Fibroblast of skin of back (primary cell): ENCODE measurements at regions not wholly inside any gene's neighbourhood (a gene's known extent, or its start where the extent isn't known, plus 50 kb on each side); places are given as distances from the start of the nearest gene placed in this dataset.
A peak's percentile ranks its signal among the peaks of the same experiment; 100 is the strongest.

ENCODE experiments used
- DNase-seq: peaks from one replicate; pipeline ENCODE4 v3.0.0-alpha.2; 2013

DNA sequence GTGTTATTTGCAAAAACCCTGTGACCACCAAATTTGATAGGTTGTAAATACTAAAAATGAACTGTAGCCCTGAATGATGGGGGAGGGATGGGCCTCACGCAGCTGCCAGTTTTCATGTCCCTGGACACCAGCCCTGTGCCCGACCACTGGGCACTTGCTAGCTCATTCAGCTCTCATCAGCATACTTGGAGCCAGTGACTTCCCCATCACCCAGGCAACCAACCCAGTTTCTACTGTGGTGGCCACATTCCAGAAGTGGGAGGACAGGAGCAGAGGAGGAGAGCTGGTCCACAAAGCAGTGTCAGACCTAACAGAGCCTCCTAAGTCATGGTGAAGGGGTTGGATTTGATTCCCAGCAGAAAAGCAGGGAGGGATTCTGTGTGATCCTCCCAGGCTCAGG lies 128.2 kb downstream of the CPEB2 start:
- DNase-seq = peak; percentile 40

DNA sequence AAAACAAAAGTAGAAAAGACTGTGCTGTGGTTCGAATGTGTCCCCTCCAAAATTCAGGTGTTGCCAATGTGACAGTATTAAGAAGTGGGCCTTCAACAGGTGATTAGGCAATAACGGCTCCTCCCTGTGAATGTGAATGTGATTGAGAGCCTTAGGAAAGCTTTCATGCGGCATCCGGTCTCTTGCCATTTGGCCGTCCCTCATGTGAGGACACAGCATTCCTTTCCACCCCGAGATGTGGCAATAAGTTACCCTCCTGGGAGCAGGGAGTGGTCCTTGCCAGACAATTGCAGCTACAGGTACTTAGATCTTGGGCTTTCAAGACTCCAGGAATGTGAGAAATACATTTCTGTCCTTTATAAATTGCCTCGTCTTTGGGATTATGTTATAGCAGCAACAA lies 129.3 kb downstream of the CPEB2 start:
- no peak for DNase-seq

DNA sequence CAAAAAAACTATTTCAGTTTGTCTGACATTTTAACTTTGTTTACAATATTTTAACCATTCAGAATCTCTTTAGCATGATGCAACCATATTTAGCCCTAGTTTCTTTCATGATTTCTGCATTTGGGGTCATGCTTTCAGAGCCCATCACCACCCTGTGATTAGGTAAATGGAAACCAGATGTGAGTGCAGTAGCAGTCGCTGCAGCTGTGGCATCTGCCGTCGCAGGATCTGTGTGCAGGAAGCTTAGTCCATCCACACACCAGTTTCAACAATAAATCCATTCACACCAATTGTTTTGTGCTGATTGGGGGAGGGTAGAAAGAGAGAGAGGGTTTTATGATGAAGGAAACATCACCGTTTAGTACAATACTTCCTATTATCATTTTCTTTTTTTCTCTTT lies 130.5 kb downstream of the CPEB2 start:
- peak; percentile 8 for DNase-seq

GRCh38 chr4:15139599-15139998 lies 137.3 kb downstream of the CPEB2 start:
- no peak for DNase-seq

DNA sequence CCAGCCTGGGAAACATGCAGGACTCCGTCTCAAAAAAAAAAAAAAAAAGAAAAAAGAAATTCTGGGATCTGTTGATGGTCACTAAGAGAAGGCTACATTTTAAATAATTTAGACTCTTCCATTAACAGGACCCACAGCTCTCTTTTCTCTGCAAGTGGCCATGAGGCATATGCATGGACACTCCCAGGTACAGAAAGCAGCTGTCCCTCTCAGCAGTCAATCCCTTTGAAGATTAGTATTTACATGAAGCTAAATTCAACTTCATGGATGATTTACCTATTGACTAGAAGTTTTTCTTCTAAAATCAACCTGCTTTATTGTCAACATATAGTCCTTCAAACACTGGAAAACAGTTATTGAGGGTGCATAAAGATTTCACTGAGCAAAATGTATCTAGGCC lies 139.9 kb downstream of the CPEB2 start:
- no peak for DNase-seq

DNA sequence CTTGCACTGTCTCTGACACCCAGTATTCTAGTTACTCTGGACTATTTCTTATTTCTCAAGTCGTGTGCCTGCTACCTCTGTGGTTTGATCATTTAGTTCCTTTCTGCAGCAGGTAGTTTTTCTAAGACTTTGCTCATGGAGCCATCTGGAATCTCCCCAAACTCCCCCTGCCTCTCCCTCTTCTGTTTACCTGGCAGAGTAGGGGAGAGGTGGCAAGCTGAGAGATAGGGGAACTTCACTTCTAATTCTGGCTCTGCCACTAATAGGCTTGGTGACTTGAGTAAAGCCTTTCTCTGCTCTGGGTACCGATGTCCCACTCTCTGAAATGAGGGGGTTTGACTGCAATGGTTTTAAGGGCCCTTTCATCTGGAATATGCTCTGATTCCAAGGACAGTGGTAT lies 141.3 kb downstream of the CPEB2 start:
- DNase-seq = no peak

DNA sequence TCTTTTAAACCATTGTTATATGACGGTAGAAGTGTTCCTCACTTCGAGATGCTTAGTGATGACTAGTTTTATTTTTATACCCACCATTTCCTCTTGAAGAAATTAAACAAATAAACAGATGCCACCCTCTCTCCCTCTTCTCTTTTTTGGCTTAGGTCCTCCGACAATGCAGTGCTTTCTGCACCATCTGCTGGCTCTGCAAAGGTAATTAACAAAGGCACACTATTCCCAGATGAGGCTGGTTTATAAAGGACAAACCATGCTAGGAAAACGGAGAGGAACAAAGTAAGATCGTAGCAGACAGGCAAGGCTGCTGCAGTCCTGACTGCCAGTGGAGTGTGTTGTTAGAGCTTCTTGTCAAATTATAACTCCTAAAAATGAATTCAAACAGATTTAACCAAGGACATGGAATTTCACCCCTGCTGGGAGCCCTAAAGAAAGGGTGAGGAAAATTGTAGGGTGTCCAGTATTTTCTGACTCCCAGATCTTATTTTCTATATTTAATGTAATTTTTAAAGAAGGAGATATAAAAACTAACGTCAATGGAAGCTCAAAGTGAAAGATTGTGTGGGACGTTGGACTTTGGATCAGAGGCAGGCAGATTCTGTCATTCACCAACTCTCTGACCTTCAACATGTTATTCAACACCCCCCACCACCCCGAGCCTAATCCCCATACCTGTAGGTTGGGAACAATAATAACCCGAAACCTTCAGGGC lies 142.1 kb downstream of the CPEB2 start:
- peak; percentile 14 for DNase-seq

- DNase-seq = no peak
These were observed 142.7 kb downstream of the CPEB2 start for GRCh38 chr4:15144967-15145295.

DNA sequence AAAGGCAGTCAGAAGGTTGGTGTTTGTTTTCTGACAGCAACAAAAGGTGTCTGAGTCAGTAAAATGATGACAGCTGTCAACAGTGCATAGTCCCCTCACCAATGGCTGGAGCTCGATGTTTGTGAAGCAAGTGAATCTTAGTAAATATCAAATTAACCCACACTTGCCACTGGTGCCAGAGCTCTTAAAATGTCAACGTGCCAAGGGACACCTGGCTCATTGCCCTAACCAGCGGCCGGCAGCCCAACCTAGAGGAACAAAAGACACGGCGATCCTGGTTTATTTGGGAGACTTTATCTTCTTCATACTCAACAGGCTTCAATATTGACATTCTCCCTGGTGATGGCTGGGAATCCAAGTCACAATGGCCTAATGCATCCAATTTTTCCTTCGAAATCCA lies 143.4 kb downstream of the CPEB2 start:
- no peak for DNase-seq

GRCh38 chr4:15147714-15148113 lies 145.4 kb downstream of the CPEB2 start:
- DNase-seq = no peak

DNA sequence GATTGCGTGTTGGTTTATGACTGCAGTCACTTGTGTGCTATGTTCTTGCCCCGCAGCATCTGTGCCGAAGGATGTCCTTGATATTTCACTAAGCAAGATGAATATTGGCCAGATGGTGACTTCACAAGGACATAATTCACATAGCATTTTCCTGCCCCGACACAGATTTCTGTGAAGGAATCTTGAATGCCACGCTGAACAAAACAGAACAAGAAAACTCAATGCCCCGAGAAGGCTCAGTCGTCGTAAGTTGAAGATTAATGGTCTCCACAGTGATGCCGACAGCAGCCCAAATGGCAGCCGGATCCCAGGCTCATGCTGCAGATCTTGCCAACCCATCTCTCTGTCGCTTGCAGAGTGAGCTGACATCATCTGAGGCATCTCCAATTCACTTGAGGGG lies 145.9 kb downstream of the CPEB2 start:
- DNase-seq = no peak

- DNase-seq = no peak
These were observed 146.4 kb downstream of the CPEB2 start for GRCh38 chr4:15148691-15149090.

- DNase-seq = peak; percentile 49
These were observed 147.1 kb downstream of the CPEB2 start for GRCh38 chr4:15149234-15149838.

GRCh38 chr4:15149839-15150592 lies 147.7 kb downstream of the CPEB2 start:
- peak; percentile 87 for DNase-seq

GRCh38 chr4:15150631-15151030 lies 148.3 kb downstream of the CPEB2 start:
- no peak for DNase-seq

DNA sequence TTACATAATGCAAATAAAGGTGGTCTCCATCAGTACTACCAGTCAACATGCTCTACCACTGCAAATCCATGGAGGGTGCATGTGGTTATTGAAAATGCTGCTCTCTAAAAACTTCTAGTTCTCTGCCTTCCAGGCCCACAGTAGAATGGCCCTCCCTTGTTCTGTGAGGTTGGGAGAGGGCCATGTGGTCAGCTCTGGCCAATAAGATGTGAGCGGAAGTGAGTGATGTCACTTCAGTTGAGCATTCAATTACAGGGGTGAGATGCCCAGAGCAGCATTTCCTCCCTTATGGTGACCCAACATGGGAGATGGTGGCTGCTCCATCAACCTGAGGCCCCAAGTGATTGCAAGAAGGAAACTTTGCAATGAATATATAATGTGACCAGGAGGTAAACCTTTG lies 148.8 kb downstream of the CPEB2 start:
- no peak for DNase-seq

DNA sequence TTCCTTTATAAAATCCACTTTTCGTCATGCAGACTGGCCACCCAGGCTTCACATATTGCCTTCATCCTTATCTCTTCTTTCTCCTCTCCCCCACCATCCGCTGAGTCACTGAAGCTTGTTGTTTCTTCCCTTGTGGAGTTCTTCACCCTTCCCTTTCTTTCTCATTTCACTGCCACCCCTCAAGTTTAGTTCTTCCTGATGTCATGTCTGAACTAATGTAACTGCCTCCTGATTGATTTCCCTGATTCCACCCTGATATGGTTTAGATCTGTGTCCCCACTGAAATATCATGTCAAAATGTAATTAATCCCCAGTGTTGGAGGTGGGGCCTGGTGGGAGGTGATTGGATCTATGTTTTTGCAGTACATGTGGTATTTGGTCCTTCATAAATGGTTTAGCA lies 151.4 kb downstream of the CPEB2 start:
- DNase-seq = peak; percentile 22

DNA sequence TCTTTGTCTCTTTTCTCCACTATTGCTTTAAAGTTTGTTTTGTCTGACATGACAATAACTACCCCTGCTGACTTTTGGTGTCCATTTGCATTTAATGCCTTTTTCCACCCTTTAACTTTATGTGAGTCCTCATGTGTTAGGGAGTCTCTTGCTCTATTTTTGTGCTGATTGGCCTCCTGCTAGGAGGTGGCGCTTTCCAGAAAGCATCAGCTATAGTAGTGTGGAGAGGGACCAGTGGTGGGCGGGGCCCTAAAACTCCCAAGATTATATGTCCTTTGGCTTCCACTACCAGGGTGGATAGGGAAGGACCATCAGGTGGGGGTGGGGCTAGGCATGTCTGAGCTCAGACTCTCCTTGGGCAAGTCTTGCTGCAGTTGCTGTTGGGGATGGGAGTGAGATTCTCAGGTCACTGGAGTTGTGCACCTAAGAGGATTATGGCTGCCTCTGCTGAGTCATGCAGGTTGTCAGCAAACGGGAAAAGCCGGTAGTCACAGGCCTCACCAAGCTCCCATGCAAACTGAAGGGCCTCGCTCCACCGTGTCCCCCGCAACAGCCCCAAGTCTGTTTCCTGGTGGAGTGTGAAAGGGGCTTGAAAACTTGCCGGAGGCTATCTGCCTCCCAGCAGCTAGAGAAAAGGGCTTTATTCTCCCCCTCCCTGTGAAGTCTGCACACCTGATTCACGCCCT lies 156.3 kb downstream of the CPEB2 start:
- no peak for DNase-seq

DNA sequence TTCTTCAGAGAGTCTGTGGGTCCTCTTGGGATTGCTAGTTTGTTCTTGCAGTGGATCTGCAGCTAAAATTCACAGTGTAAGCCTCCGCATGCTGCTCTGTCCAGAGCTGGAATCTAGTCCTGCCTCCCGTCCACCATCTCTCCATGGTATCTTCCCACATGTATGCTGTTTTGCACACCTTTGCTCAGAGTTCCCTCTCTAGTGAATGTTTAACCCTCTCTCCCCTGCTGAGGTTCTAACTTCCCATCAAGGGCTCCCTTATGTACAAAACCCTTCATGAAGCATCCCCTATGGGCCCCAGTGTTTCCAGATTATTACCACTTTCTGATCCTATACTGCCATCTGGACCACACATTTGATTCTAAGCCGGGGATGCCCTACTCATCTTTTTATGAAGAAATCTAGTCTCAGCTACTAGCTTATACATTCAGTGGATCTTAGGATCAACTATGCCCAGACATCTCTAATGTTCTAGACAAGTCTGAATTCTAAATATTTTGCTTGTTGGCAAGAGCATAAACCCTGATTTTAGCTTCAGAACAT lies 157.3 kb downstream of the CPEB2 start:
- DNase-seq = no peak

DNA sequence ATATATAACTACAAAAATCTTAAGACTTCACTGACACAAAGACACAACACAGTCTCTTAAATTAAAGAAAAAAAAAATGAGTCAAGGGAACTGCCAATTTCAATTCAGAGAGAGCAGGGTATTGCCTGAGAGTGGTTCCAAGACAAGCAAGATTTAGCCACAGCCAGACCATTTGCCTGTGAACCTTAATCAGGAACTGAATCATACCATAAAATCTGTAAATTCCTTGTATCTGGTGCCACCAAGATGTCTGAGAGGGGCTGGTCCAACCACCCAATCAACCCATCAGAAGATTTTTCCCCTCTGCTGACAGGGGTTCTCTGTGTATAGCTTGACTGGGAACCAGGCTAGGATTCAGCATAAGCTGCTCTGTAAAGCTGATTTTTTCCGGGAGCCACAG lies 159.2 kb downstream of the CPEB2 start:
- DNase-seq = peak; percentile 16

DNA sequence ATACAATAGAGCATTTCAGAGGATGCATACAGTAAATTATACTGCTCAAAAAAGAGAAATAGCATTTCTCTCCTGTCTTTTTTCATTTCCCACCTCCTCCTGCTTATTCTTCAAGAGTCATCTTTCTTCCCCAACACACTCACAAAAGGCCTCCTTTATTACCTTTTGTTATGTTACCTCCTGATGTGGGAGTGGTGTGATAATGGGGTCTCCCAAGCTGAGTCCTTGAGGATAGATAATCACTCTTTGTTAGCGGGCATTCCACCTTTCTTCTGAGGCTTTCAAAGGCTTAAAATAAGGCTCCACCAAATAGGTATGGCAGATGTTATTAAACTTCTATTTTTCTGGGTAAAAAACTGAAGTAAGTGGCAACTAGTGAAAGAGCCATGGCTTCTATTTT lies 159.8 kb downstream of the CPEB2 start:
- DNase-seq = no peak

- DNase-seq = peak; percentile 44
These were observed 160.4 kb downstream of the CPEB2 start for GRCh38 chr4:15162465-15163283.
